ENCODE measurements at regions not wholly inside any gene's neighbourhood (a gene's known extent, or its start where the extent isn't known, plus 50 kb on each side); places are given as distances from the start of the nearest gene placed in this dataset.

- Histone ChIP-seq H3K9me3 (no peaks in the 10 kb centered on the region), H3K36me3 (no peaks in the 10 kb centered on the region), H3K4me3 (no peak overlapping the region), H3K27me3 (peaks cover 0 to 1% (median 0%) of the 10 kb centered on the region in 7 donors), H3K27ac (no peak overlapping the region), H3K4me1 (peaks cover 0 to 7% (median 0%) of the 10 kb centered on the region in 9 donors)
- intact Hi-C loops (cut with DNase I) = loop anchor here in 1 of 10 donors (10.0 kb wide), 1 partner anchor 225 kb away; the partner anchor contains the start of gene OR6J1
- 81 to 85% methylated on average over 3 of the region's 3 CpGs for WGBS, 2 donors
- ATAC-seq (no peak), DNase-seq (no peak)
- TF ChIP-seq, protein P1, sequence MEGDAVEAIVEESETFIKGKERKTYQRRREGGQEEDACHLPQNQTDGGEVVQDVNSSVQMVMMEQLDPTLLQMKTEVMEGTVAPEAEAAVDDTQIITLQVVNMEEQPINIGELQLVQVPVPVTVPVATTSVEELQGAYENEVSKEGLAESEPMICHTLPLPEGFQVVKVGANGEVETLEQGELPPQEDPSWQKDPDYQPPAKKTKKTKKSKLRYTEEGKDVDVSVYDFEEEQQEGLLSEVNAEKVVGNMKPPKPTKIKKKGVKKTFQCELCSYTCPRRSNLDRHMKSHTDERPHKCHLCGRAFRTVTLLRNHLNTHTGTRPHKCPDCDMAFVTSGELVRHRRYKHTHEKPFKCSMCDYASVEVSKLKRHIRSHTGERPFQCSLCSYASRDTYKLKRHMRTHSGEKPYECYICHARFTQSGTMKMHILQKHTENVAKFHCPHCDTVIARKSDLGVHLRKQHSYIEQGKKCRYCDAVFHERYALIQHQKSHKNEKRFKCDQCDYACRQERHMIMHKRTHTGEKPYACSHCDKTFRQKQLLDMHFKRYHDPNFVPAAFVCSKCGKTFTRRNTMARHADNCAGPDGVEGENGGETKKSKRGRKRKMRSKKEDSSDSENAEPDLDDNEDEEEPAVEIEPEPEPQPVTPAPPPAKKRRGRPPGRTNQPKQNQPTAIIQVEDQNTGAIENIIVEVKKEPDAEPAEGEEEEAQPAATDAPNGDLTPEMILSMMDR (IDR thresholded peaks at IDR 0.05) = no peak
These were observed 169.4 kb downstream of the DAD1 start for GRCh38 chr14:22419620-22420019.

DNA sequence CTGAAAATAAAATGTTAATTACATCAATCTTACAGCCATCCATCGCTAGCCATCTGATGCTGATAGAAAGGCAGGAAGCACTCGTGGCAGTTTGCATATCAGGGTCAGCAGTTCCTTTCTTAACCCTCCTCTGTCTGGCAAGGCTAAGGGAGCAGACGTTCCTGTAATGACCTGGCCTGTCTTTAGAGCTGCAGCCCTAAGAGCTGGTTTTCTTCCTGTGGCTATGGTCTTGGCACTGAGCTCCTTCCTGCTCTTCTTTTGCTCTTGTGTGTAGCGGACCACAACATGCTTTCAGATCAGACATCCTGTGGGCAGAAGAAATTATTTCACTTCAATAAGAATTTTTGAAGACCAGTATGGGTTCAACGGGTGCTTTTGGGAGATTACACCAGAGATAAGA lies 170.4 kb downstream of the DAD1 start:
- no peaks in the 10 kb centered on the region for H3K36me3 ChIP-seq
- 40 to 48% methylated on average over 5 of the region's 5 CpGs for WGBS, 2 donors
- DNase-seq = no peak
- H3K27me3 ChIP-seq = peaks cover 0 to 6% (median 0%) of the 10 kb centered on the region in 7 donors
- H3K27ac ChIP-seq = no peak overlapping the region
- no peaks in the 10 kb centered on the region for H3K9me3 ChIP-seq
- H3K4me3 ChIP-seq = no peak overlapping the region
- intact Hi-C loops (cut with DNase I) = loop anchor here in 1 of 10 donors (10.0 kb wide), 1 partner anchor 226 kb away; the partner anchor contains the start of gene OR6J1
- no peak for ATAC-seq
- peaks cover 0 to 7% (median 0%) of the 10 kb centered on the region in 9 donors for H3K4me1 ChIP-seq
- TF ChIP-seq, protein P1 (IDR thresholded peaks at IDR 0.05) = no peak

DNA sequence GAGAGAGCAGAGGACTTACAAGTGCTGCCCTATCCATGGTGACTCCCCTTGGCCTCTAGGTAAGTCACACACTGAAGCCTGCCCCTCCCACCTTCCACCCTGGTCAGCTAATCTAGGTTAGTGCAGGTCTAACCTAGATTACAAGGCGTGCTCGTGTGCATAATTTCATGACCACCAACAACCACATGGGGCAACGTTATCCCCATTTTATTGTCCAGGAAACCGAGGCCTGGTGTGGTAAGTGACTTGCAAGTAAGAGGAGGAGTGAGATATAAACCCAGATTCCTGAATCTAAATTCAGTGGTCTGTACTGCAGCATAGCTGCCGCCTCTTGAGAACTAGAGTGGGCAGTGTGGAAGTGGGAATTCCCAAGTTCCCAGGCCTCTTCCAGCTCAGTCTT lies 171.1 kb downstream of the DAD1 start:
- intact Hi-C loops (cut with DNase I) = loop anchor here in 1 of 10 donors (10.0 kb wide), 1 partner anchor 227 kb away; the partner anchor contains the start of gene OR6J1
- 90% methylated on average over 5 of the region's 5 CpGs for WGBS, 2 donors

DNA sequence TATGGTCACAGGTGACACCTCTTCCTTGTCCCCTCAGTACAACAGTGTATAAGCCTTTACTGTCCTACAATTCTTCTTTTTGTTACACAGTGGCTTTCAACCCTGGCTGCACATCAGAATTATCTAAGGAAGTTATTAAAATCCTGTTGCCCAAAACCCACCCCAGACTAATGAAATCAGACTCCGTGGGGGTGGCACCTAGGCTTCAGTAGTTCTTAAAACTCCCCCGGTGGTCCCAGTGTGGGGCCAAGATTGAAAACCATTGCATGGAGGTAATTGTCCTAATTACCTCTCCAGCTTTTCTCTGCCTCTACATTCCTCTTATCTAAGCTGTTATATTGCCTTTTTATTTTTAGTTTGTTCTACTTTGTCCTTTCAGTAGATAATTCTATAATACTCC lies 172.8 kb downstream of the DAD1 start:
- Histone ChIP-seq H3K27me3 (peaks cover 0 to 6% (median 0%) of the 10 kb centered on the region in 7 donors), H3K36me3 (no peaks in the 10 kb centered on the region), H3K4me3 (no peak overlapping the region), H3K9me3 (no peaks in the 10 kb centered on the region), H3K4me1 (peaks cover 0 to 12% (median 0%) of the 10 kb centered on the region in 9 donors), H3K27ac (no peak overlapping the region)
- intact Hi-C loops (cut with DNase I) = loop anchor here in 1 of 10 donors (10.0 kb wide), 1 partner anchor 229 kb away; the partner anchor contains the start of gene OR6J1
- DNase-seq (no peak), ATAC-seq (no peak)
- 68 to 87% methylated on average over 2 of the region's 2 CpGs for WGBS, 2 donors
- TF ChIP-seq, protein P1 (IDR thresholded peaks at IDR 0.05) = no peak

More for the DNA sequence above, 171.1 kb downstream of the DAD1 start:
- Histone ChIP-seq H3K27me3 (peaks cover 0 to 6% (median 0%) of the 10 kb centered on the region in 7 donors), H3K27ac (no peak overlapping the region), H3K4me3 (no peak overlapping the region), H3K4me1 (peaks cover 0 to 7% (median 0%) of the 10 kb centered on the region in 9 donors), H3K9me3 (no peaks in the 10 kb centered on the region), H3K36me3 (no peaks in the 10 kb centered on the region)
- ATAC-seq (no peak), DNase-seq (no peak)
- TF ChIP-seq, protein P1 (IDR thresholded peaks at IDR 0.05) = no peak
